ENCODE measurements at regions not wholly inside any gene's neighbourhood (a gene's known extent, or its start where the extent isn't known, plus 50 kb on each side); places are given as distances from the start of the nearest gene placed in this dataset.

- ChIA-PET CTCF (ENCODE audit: partially characterized antibody) (no interaction called here), POLR2A (ENCODE audit: partially characterized antibody) (no interaction called here)
- Histone ChIP-seq H4K20me1 (replicated peaks in 1 of 2; ENCODE audit: control insufficient read depth in 1 of 2, insufficient read depth in 2 of 2, low read length in 2 of 2) (no peaks in the 10 kb centered on the region), H3K23me2 (ENCODE audit: low read depth, low read length) (no peaks in the 10 kb centered on the region), H3K27me3 (replicated peaks in 1 of 4; ENCODE audit: control insufficient read depth in 3 of 4, extremely low read depth in 1 of 4, insufficient read depth in 3 of 4, low read length in 3 of 4) (no peaks in the 10 kb centered on the region), H3K9ac (replicated peaks in 1 of 4; ENCODE audit: extremely low read depth in 1 of 4, low read depth in 3 of 4, low read length in 3 of 4) (no peak overlapping the region), H3K14ac (ENCODE audit: insufficient read length) (no peak overlapping the region), H3K9me3 (ENCODE audit: insufficient read depth in 2 of 2, low read depth in 1 of 2, low read length in 1 of 2) (no peaks in the 10 kb centered on the region), H2BK15ac (ENCODE audit: low read length) (0 out of 2 replicates have a peak overlapping the region, but pooled peaks have one; percentile 46), H3K4ac (replicated peaks; ENCODE audit: insufficient read length, low read depth, low read length) (no peak overlapping the region), H4K8ac (ENCODE audit: extremely low read depth, insufficient read depth, low read length) (no peak overlapping the region), H4K5ac (ENCODE audit: insufficient read length, low read depth, low read length) (no peak overlapping the region), H2AK5ac (ENCODE audit: low read depth, low read length) (no peak overlapping the region), H3K4me3 (ENCODE audit: extremely low read depth in 1 of 4, insufficient read depth in 2 of 4, low read depth in 3 of 4, low read length in 4 of 4) (no peak overlapping the region), H2BK120ac (replicated peaks; ENCODE audit: low read depth, low read length) (no peak overlapping the region), H2BK5ac (ENCODE audit: low read depth, low read length) (no peak overlapping the region), H3K79me1 (ENCODE audit: low read depth, low read length) (no peaks in the 10 kb centered on the region), H2BK20ac (ENCODE audit: low read length) (no peak overlapping the region), H3K18ac (ENCODE audit: extremely low read depth, low read length) (no peak overlapping the region), H2BK12ac (ENCODE audit: low read depth, low read length) (no peak overlapping the region), H2AFZ (ENCODE audit: low read length) (no peak overlapping the region), H4K91ac (replicated peaks; ENCODE audit: insufficient read length, low read length) (no peak overlapping the region), H3K23ac (ENCODE audit: insufficient read length) (no peak overlapping the region), H3K56ac (replicated peaks; ENCODE audit: insufficient read length, low read depth, low read length) (no peak overlapping the region), H3K79me2 (ENCODE audit: control insufficient read depth in 1 of 2, insufficient read depth in 2 of 2, low read length in 2 of 2) (no peaks in the 10 kb centered on the region), H3K36me3 (ENCODE audit: control insufficient read depth in 2 of 4, insufficient read depth in 4 of 4, low read length in 3 of 4) (no peaks in the 10 kb centered on the region), H3K4me1 (replicated peaks in 1 of 4; ENCODE audit: control insufficient read depth in 3 of 4, insufficient read depth in 4 of 4, low read length in 3 of 4) (no peaks in the 10 kb centered on the region), H3K27ac (ENCODE audit: low read depth, low read length) (no peak overlapping the region), H3K4me2 (ENCODE audit: insufficient read depth in 1 of 2, low read depth in 2 of 2, low read length in 2 of 2) (no peak overlapping the region)
- FAIRE-seq (no peak), DNase-seq (ENCODE audit: low read depth in 1 of 2, low spot score in 2 of 2) (no peak)
- WGBS, 2 experiments (ENCODE audit: extremely low coverage in 1 of 2, insufficient coverage in 1 of 2, insufficient read length in 1 of 2, insufficient replicate concordance in 2 of 2, low coverage in 1 of 2, low lambda C conversion rate in 2 of 2, missing lambda C conversion rate in 1 of 2) = 84% methylated on average over 2 of the region's 2 CpGs; no CpG with 5 or more reads in 1 of the 2 experiments
- TF ChIP-seq CREB1 (IDR thresholded peaks at IDR 0.05) (no peak), NANOG (IDR thresholded peaks at IDR 0.05; ENCODE audit: insufficient read depth, low read depth, low read length, poor library complexity, severe bottlenecking) (no peak), POLR2A (IDR thresholded peaks at IDR 0.05; ENCODE audit: control extremely low read depth in 1 of 2, low read depth in 2 of 2, low read length in 2 of 2) (no peak), GABPA (IDR thresholded peaks at IDR 0.05; ENCODE audit: borderline replicate concordance, insufficient read depth, low read length) (no peak), NRF1 (IDR thresholded peaks at IDR 0.05; ENCODE audit: low read depth, low read length) (no peak), SIRT6 (IDR thresholded peaks at IDR 0.05; ENCODE audit: low read length) (no peak), MAFK (IDR thresholded peaks at IDR 0.05; ENCODE audit: low read depth, low read length) (no peak), SIX5 (IDR thresholded peaks at IDR 0.05; ENCODE audit: low read depth, low read length) (no peak), RFX5 (IDR thresholded peaks at IDR 0.05; ENCODE audit: borderline replicate concordance, low read depth, low read length) (no peak), RAD21 (IDR thresholded peaks at IDR 0.05 in 1 of 2, conservative IDR thresholded peaks at IDR 0.05 in 1 of 2; ENCODE audit: low read depth in 2 of 2, low read length in 2 of 2) (no peak), GTF2F1 (IDR thresholded peaks at IDR 0.05; ENCODE audit: borderline replicate concordance, low read depth, low read length) (no peak), CHD2 (IDR thresholded peaks at IDR 0.05; ENCODE audit: low read length) (no peak)
- TF ChIP-seq, protein P1, sequence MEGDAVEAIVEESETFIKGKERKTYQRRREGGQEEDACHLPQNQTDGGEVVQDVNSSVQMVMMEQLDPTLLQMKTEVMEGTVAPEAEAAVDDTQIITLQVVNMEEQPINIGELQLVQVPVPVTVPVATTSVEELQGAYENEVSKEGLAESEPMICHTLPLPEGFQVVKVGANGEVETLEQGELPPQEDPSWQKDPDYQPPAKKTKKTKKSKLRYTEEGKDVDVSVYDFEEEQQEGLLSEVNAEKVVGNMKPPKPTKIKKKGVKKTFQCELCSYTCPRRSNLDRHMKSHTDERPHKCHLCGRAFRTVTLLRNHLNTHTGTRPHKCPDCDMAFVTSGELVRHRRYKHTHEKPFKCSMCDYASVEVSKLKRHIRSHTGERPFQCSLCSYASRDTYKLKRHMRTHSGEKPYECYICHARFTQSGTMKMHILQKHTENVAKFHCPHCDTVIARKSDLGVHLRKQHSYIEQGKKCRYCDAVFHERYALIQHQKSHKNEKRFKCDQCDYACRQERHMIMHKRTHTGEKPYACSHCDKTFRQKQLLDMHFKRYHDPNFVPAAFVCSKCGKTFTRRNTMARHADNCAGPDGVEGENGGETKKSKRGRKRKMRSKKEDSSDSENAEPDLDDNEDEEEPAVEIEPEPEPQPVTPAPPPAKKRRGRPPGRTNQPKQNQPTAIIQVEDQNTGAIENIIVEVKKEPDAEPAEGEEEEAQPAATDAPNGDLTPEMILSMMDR (IDR thresholded peaks at IDR 0.05; ENCODE audit: control extremely low read depth in 1 of 3, insufficient read depth in 1 of 3, low read depth in 1 of 3, low read length in 3 of 3) = no peak
These were observed 347.2 kb upstream of the MEF2C start for GRCh38 chr5:89230178-89230577.
